Esophagus squamous epithelium (tissue), 5 donors: ENCODE measurements at regions not wholly inside any gene's neighbourhood (a gene's known extent, or its start where the extent isn't known, plus 50 kb on each side); places are given as distances from the start of the nearest gene placed in this dataset.

Experiments
- DNase-seq: peaks from one replicate; lab custom pipeline; 2025; lab: John Stamatoyannopoulos, UW
- H3K27ac ChIP-seq, 4 donors: fragments of 200-600 bp; sonication (generic); one replicate each; pipeline ENCODE4 v1.5.1; 2016 to 2019; ENCODE audit warnings: mild to moderate bottlenecking in 1 of 4
- H3K27me3 ChIP-seq, 4 donors: fragments of 200-600 bp; sonication (generic); 1 replicate in 3 of 4; 2 replicates in 1 of 4; pipeline versions ENCODE4 v1.5.1 to v1.6.0; 2017 to 2021; ENCODE audit warnings: antibody characterized with exemption in 1 of 4
- H3K36me3 ChIP-seq, 3 donors: fragments of 200-600 bp; sonication (generic); one replicate each; pipeline ENCODE4 v1.5.1; 2016 to 2019
- H3K4me1 ChIP-seq, 3 donors: fragments of 200-600 bp; sonication (generic); one replicate each; pipeline ENCODE4 v1.5.1; 2017 to 2019
- H3K4me3 ChIP-seq, 4 donors: fragments of 200-600 bp; sonication (generic); 1 replicate in 3 of 4; 2 replicates in 1 of 4; pipeline ENCODE4 v1.5.1; 2016 to 2019; ENCODE audit warnings: mild to moderate bottlenecking in 2 of 4, moderate library complexity in 1 of 4
- H3K9me3 ChIP-seq, 3 donors: fragments of 200-600 bp; sonication (generic); one replicate each; pipeline ENCODE4 v1.5.1; 2016 to 2019
- POLR2A ChIP-seq, 4 donors: fragments of 450-650 bp; IDR thresholded peaks; one replicate each; pipeline ENCODE4 v1.6.1; 2017; ENCODE audit warnings: antibody characterized with exemption in 4 of 4, mild to moderate bottlenecking in 4 of 4, moderate library complexity in 3 of 4
- WGBS, 2 donors: methylation state at CpG; one replicate each; pipeline ENCODE4 v1.1.5; 2018; 5-methylcytosine and 5-hydroxymethylcytosine counted together
- intact Hi-C: fragments of 100-400 bp; cut with DNase I; formaldehyde crosslinking; loops from one replicate; pipeline ENCODE4 v1.15.0; 2022
- TF ChIP-seq, protein P1 (sequence below), 6 experiments: fragments of 450-650 bp in 4 of 6; fragments of 200-600 bp in 2 of 6; sonication (generic) in 2 of 6; IDR thresholded peaks; one replicate each; pipeline ENCODE4 v1.5.1; 2016 to 2019; ENCODE audit warnings: antibody characterized with exemption in 6 of 6, mild to moderate bottlenecking in 4 of 6, moderate library complexity in 4 of 6
- donor health status: DM: yes; HTN: yes; CAD: no.

DNA sequence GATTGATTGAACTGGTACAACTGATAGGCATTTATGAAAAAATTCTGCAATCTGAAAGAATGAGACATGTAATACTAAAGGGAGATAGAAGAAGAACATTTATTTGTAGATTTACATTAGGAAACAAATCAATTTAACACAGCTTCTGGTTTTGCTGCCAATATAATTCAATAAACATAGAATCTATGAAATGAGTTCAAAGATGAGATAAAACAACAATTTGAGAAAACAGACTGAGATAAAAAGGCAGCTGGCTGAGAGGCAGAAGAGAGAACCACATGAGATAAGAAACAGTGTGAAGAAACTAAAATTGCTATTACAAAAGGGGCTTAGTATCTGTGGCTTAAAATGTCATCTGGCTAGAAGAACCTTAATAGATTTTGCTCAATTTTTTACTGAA, 176.6 kb downstream of the PYDC2 start:
- Histone ChIP-seq H3K36me3 (no peaks in the 10 kb centered on the region), H3K4me1 (no peaks in the 10 kb centered on the region), H3K27me3 (no peaks in the 10 kb centered on the region), H3K27ac (no peak overlapping the region), H3K9me3 (peaks cover 0 to 12% (median 0%) of the 10 kb centered on the region in 3 donors), H3K4me3 (no peak overlapping the region)
- DNase-seq = no peak
- intact Hi-C loops = no loop called here
- TF ChIP-seq, protein P1, sequence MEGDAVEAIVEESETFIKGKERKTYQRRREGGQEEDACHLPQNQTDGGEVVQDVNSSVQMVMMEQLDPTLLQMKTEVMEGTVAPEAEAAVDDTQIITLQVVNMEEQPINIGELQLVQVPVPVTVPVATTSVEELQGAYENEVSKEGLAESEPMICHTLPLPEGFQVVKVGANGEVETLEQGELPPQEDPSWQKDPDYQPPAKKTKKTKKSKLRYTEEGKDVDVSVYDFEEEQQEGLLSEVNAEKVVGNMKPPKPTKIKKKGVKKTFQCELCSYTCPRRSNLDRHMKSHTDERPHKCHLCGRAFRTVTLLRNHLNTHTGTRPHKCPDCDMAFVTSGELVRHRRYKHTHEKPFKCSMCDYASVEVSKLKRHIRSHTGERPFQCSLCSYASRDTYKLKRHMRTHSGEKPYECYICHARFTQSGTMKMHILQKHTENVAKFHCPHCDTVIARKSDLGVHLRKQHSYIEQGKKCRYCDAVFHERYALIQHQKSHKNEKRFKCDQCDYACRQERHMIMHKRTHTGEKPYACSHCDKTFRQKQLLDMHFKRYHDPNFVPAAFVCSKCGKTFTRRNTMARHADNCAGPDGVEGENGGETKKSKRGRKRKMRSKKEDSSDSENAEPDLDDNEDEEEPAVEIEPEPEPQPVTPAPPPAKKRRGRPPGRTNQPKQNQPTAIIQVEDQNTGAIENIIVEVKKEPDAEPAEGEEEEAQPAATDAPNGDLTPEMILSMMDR (IDR thresholded peaks at IDR 0.05) = no peak
- TF ChIP-seq POLR2A (IDR thresholded peaks at IDR 0.05) = no peak

DNA sequence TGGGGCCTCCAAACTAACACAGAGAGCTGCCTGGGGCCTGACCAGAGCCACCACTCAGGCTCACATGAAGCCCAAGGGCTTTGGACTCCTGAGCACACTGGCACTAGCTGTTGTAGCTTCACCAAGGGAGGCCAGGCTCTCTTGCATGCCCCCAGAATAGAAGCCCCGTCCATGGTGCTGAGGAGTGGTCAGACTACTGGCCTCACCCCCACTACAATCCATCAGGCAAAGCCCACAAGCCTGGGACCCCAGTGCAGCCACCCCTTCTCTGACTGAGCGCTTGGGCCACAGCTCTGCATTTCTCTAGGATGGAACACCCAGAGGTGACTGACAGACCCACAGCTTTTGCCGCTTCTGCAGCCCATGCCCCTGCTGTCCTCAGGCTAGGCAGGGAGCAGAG, 180.8 kb downstream of the PYDC2 start:
- no peak overlapping the region for H3K4me3 ChIP-seq
- no peaks in the 10 kb centered on the region for H3K36me3 ChIP-seq
- no peak for TF ChIP-seq POLR2A (IDR thresholded peaks at IDR 0.05)
- TF ChIP-seq, protein P1 (IDR thresholded peaks at IDR 0.05) = no peak
- no peaks in the 10 kb centered on the region for H3K4me1 ChIP-seq
- H3K27ac ChIP-seq = no peak overlapping the region
- no peak for DNase-seq
- no peaks in the 10 kb centered on the region for H3K27me3 ChIP-seq
- intact Hi-C loops = no loop called here
- 40% methylated on average over 1 of the region's 3 CpGs; no CpG with 5 or more reads in 1 of the 2 donors for WGBS, 2 donors
- H3K9me3 ChIP-seq = peaks cover 0 to 12% (median 3%) of the 10 kb centered on the region in 3 donors

DNA sequence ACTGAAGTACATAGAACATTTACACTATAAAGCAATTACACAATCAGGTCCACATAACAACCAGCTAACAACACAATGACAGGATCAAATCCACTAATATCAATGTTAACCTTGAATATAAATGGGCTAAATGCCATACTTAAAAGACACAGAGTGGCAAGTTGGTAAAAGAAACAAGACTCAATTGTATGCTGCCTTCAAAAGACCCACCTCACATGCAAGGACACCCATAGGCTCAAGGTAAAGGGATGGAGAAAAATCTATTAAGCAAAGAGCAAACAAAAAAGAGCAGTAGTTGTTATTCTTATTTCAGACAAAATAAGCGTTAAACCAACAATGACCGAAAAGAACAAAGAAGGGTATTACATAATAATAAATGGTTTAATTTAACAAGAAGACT, 183.3 kb downstream of the PYDC2 start:
- intact Hi-C loops = no loop called here
- no peaks in the 10 kb centered on the region for H3K4me1 ChIP-seq
- no peak overlapping the region for H3K27ac ChIP-seq
- H3K27me3 ChIP-seq = no peaks in the 10 kb centered on the region
- H3K36me3 ChIP-seq = no peaks in the 10 kb centered on the region
- no peak overlapping the region for H3K4me3 ChIP-seq
- no peak for DNase-seq
- WGBS, 2 donors = 64 to 76% methylated on average over 2 of the region's 2 CpGs
- peaks cover 0 to 12% (median 3%) of the 10 kb centered on the region in 3 donors for H3K9me3 ChIP-seq
- TF ChIP-seq POLR2A (IDR thresholded peaks at IDR 0.05) = no peak
- TF ChIP-seq, protein P1 (IDR thresholded peaks at IDR 0.05) = no peak

DNA sequence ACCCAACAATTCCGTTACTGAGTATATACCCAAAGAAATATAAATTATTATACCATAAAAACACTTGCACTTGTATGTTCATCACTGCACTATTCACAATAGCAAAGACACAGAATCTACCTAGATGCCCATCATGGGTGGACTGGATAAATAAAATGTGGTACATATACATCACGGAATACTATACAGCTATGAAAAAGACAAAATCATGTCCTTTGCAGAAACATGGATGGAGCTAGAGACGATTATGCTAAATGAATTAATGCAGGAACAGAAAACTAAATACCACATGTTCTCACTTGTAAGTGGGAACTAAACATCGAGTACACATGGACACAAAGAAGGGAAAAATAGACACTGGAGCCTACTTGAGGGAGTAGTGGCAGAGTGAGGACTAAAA, 185.3 kb downstream of the PYDC2 start:
- Histone ChIP-seq H3K27ac (no peak overlapping the region), H3K4me1 (no peaks in the 10 kb centered on the region), H3K4me3 (no peak overlapping the region), H3K27me3 (no peaks in the 10 kb centered on the region), H3K36me3 (no peaks in the 10 kb centered on the region), H3K9me3 (peaks cover 0 to 18% (median 3%) of the 10 kb centered on the region in 3 donors)
- intact Hi-C loops = no loop called here
- no peak for DNase-seq
- 87 to 90% methylated on average over 4 of the region's 4 CpGs for WGBS, 2 donors
- TF ChIP-seq POLR2A (IDR thresholded peaks at IDR 0.05) = no peak
- TF ChIP-seq, protein P1 (IDR thresholded peaks at IDR 0.05) = no peak

DNA sequence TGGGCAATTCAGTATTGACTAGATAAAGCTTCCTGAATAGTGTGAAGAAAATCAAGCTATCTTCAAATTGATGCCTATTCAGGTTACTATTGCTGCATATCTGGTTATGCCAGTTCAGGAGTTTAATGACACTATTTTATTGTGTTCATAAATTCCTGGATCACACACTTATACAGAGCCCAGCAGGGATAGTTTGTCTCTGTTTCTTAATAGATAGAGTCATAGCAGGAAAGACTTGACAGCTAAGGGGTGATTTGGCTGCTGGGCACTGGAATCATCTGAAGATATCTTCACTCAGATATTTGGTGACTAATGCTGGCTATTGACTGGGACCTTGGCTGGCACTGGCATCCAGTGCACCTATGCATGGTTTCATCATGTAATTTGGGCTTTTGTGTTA, 187.8 kb downstream of the PYDC2 start:
- TF ChIP-seq, protein P1 (IDR thresholded peaks at IDR 0.05) = no peak
- no peak for TF ChIP-seq POLR2A (IDR thresholded peaks at IDR 0.05)

More for the DNA sequence above, 187.8 kb downstream of the PYDC2 start:
- intact Hi-C loops = no loop called here
- no peaks in the 10 kb centered on the region for H3K27me3 ChIP-seq
- no peak for DNase-seq
- H3K4me3 ChIP-seq = no peak overlapping the region
- no peak overlapping the region for H3K27ac ChIP-seq
- peaks cover 0 to 8% (median 3%) of the 10 kb centered on the region in 3 donors for H3K9me3 ChIP-seq
- H3K4me1 ChIP-seq = no peaks in the 10 kb centered on the region
- H3K36me3 ChIP-seq = no peaks in the 10 kb centered on the region
